Spleen (tissue), 7 donors: ENCODE measurements at regions not wholly inside any gene's neighbourhood (a gene's known extent, or its start where the extent isn't known, plus 50 kb on each side); places are given as distances from the start of the nearest gene placed in this dataset.

ENCODE experiments used
- CTCF ChIP-seq, 11 experiments: fragments of 200-600 bp in 7 of 11; fragments of 450-650 bp in 4 of 11; sonication (generic) in 4 of 11; IDR thresholded peaks in 8 of 11; conservative IDR thresholded peaks in 3 of 11; 1 replicate in 7 of 11; 2 replicates in 4 of 11; pipeline versions ENCODE4 v1.4.0 to v1.8.0; 2016 to 2021; ENCODE audit warnings: antibody characterized with exemption in 11 of 11, inconsistent platforms in 4 of 11, mild to moderate bottlenecking in 1 of 11
- POLR2A ChIP-seq, 3 donors: fragments of 450-650 bp; IDR thresholded peaks; one replicate each; pipeline ENCODE4 v1.5.1; 2017; ENCODE audit warnings: antibody characterized with exemption in 3 of 3, mild to moderate bottlenecking in 1 of 3
- POLR2AphosphoS5 ChIP-seq, 3 donors: sonication (generic); formaldehyde crosslinking; IDR thresholded peaks; one replicate each; pipeline ENCODE4 v1.5.1; 2017; ENCODE audit warnings: antibody characterized with exemption in 3 of 3
- donor health status: DM: no; HTN: no; CAD: no; lungs with moderate emphysema.
- donor health status: DM: no; HTN: no; CAD: no.
- donor health status: DM: no; HTN: no; CAD: no.

- TF ChIP-seq CTCF (IDR thresholded peaks at IDR 0.05 in 8 of 11, conservative IDR thresholded peaks at IDR 0.05 in 3 of 11), result no peak
- TF ChIP-seq POLR2A (IDR thresholded peaks at IDR 0.05), result no peak
- TF ChIP-seq POLR2AphosphoS5 (IDR thresholded peaks at IDR 0.05), result no peak
Observed at GRCh38 chr14:85088192-85088591, 441.8 kb upstream of the FLRT2 start.
